Upper lobe of left lung (tissue), 4 donors: ENCODE measurements at regions not wholly inside any gene's neighbourhood (a gene's known extent, or its start where the extent isn't known, plus 50 kb on each side); places are given as distances from the start of the nearest gene placed in this dataset.

Experiments used
- POLR2AphosphoS5 ChIP-seq, 2 donors: sonication (generic); formaldehyde crosslinking; IDR thresholded peaks; one replicate each; pipeline ENCODE4 v1.5.1; 2017; ENCODE audit warnings: antibody characterized with exemption in 2 of 2
- TF ChIP-seq, protein P1 (sequence below), 6 experiments: fragments of 450-650 bp in 4 of 6; fragments of 200-600 bp in 2 of 6; sonication (generic) in 2 of 6; IDR thresholded peaks; one replicate each; pipeline ENCODE4 v1.5.1; 2016 to 2019; ENCODE audit warnings: antibody characterized with exemption in 6 of 6

DNA sequence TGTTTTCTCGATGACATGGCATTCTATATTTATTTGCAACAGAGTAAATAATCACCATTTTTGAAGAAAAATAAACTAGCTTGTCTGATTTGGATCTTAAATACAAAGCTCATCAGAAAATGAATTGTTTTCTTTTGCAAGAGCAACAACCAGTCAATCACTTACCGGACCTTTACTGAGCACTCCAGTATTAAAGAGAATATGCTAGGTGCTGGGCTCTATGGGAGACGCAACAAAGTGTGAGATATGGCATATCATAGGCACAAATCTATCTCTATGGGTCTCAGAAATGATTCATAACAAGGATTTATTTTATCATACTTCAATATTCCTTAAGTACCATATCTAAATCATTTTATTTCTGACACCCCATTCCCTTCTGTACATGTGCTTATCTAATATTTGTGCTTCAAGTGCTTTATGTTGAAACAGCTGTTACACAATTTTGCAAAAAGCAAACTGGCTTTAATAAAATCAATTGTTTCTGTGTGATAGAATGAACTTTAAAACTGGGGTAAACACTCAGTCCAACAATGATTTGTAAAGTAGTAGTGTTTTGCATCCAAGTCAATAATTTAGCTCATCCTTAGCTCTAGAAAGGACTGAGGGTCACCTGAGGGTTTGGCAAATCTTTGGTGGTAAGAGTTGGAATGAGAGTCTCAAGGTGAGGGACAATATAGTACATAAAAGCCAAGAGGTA, 88.4 kb upstream of the SPANXB1 start:
- TF ChIP-seq, protein P1, sequence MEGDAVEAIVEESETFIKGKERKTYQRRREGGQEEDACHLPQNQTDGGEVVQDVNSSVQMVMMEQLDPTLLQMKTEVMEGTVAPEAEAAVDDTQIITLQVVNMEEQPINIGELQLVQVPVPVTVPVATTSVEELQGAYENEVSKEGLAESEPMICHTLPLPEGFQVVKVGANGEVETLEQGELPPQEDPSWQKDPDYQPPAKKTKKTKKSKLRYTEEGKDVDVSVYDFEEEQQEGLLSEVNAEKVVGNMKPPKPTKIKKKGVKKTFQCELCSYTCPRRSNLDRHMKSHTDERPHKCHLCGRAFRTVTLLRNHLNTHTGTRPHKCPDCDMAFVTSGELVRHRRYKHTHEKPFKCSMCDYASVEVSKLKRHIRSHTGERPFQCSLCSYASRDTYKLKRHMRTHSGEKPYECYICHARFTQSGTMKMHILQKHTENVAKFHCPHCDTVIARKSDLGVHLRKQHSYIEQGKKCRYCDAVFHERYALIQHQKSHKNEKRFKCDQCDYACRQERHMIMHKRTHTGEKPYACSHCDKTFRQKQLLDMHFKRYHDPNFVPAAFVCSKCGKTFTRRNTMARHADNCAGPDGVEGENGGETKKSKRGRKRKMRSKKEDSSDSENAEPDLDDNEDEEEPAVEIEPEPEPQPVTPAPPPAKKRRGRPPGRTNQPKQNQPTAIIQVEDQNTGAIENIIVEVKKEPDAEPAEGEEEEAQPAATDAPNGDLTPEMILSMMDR (IDR thresholded peaks at IDR 0.05): no peak
- no peak for TF ChIP-seq POLR2AphosphoS5 (IDR thresholded peaks at IDR 0.05)
